WI38 (cell line): ENCODE measurements at regions not wholly inside any gene's neighbourhood (a gene's known extent, or its start where the extent isn't known, plus 50 kb on each side); places are given as distances from the start of the nearest gene placed in this dataset.

Experiments
- H3K4me3 ChIP-seq: 2 replicates; pipeline ENCODE4 v1.5.1; 2011; ENCODE audit warnings: low read depth, mild to moderate bottlenecking, control low read depth, low read length
- CTCF ChIP-seq: IDR thresholded peaks from 2 replicates; pipeline ENCODE4 v1.5.1; 2012; ENCODE audit warnings: low read depth, mild to moderate bottlenecking, control low read depth, low read length

DNA sequence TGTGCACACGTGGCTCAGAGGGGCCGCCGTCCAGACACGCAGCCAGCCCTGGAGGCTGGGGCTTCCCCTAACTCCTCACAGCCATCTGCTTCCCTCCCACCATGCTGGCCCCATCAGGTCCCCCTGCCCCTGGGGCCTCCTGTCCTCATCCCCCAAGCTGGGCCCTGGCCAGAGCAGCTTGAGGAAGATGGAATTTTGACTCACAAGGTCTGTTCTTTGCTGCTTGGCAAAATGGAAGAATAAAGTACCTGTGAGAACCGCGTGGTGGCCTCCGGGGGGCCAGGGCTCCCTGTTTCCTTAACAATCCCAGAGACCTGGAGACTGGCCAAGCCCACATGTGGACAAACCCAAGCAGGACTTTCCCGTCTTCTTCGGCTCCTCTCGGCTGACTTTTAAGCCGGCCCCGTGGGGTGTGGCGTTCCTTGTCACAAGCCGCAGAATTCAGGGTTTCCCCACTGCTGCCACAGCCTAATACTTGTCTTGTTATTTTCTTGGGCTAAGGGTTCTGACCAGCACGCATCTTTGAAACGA lies 872.8 kb downstream of the BRD1 start:
- H3K4me3 ChIP-seq, result no peak overlapping the region

GRCh38 chr22:48953830-48954229 lies 873.8 kb downstream of the BRD1 start:
- no peak overlapping the region for H3K4me3 ChIP-seq
- no peak for TF ChIP-seq CTCF

More for the DNA sequence above, 872.8 kb downstream of the BRD1 start:
- TF ChIP-seq CTCF, result no peak

DNA sequence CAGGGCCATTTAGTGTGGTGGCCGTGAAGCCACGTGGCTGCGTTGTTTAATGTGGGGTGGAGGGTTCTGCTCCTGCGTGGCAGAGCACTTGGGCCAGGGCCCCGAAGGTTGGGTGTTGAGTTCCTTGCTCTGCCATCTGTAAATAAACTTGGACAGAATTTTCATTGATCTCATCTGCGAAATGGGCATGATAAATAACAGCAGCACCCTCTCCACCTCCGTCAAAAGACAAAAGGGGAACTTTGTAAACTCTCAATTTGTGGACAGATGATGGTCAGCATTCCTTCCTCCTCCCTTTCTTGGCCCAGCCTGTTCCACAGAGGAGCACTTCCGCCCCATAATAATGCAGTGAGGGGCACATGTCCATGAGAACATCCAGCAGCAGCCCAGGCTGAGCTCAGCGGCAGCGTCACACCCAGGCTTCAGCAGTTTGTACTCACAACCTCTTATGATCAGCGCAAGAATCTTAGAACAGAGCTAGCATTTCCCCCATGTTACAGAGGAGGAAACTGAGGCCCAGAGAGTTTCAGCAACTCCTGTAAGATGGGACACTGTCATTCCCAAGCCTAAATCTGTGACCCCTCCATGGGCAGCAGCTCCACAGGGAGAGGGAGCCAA lies 874.5 kb downstream of the BRD1 start:
- no peak overlapping the region for H3K4me3 ChIP-seq
- no peak for TF ChIP-seq CTCF

DNA sequence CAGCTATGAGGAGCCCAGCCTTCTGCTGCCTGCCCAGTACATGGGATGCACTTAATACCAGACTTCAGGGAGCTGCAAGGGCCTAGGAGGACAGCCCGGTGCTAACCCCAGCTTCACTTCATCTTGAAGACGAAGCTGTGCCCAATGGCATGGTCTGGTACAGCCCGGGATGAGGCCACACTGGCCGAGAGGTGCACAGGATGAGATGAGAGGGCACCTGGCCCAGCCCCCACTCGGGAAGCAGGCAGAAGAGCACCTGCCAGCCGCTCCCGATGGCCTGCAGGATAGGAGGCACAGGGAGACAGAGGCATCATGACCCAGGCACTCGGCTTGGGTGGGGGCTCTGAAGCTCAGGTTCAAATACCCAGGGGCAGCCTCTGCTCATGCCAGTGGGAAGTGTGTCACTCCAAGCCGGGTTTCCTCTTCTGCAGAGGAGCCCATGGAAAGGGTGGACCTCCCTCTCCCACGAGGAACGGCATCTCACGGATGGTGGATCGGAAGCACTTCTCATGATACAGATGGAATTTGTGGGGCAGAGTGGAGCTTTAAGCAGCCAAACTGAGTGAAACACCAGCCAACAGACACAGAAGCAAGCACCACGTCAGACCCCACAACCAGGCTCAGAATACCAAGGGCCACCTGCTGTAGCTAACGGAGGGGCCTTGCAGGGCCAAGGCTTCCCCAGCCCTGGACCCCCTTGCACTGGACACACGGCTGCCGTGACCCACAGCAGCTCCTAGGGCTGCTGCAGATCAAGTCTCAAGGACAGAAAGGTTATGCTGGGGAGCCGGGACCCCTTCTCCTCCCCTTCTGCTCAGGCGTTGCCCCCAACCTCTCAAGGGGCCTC lies 875.2 kb downstream of the BRD1 start:
- no peak for TF ChIP-seq CTCF
- H3K4me3 ChIP-seq, result no peak overlapping the region

DNA sequence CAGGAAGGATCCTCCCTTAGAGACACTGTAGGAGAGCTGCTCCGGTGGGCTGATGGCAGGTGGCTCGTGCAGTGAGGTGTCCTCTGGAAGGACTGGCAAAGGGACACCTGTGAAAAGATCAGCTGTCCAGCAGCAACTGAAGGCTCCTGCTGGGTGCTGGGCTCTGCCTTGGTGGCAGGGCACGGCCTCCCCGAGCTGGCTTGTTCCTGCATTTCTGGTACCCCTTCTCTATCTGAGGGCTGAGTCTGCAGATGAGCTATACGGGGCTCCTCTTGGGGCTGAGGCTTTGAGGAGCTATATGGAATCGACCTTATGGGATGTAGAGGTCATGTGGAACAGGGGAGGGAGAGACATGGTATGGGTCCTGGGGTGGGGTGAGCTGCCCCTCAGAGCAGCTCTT lies 875.8 kb downstream of the BRD1 start:
- TF ChIP-seq CTCF, result no peak
- no peak overlapping the region for H3K4me3 ChIP-seq

DNA sequence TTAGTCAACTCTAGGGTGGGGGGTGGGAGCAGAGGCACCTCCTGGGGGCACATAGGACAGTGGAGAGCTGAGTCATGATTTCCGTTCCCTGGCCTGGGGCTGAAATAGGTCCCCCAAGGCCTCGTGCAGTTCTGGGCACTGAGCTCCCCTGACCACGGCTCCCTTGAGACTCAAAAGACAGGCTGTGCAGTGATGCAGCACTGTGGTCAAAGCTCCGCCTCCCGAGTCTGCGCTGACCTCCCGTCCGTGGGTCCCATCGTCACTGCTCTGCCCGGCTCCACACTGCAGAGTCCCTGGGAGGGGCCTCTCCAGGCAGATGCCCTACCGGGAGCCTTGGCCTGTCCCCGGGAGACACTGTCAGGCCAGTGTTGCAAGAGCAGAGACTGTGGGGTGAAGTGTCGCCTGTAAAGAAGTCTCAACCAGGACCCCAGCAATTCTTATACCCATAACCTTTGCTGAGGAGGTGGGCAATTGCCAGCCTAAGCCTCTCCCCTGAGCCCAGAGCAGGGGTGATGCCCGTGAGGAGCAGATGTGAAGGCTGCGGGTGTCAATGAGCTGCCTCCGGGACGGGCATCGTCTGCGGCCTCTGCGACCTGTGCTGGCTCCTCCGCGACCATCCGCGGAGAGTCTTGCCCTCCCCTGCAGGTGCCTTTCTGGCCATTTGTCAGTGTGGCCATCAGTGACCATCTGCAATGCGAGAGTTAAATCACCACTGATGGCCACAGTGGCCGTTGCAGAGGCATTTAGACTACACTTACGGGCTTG lies 877.3 kb downstream of the BRD1 start:
- no peak for TF ChIP-seq CTCF
- H3K4me3 ChIP-seq, result no peak overlapping the region
